ENCODE measurements at regions not wholly inside any gene's neighbourhood (a gene's known extent, or its start where the extent isn't known, plus 50 kb on each side); places are given as distances from the start of the nearest gene placed in this dataset.

DNA sequence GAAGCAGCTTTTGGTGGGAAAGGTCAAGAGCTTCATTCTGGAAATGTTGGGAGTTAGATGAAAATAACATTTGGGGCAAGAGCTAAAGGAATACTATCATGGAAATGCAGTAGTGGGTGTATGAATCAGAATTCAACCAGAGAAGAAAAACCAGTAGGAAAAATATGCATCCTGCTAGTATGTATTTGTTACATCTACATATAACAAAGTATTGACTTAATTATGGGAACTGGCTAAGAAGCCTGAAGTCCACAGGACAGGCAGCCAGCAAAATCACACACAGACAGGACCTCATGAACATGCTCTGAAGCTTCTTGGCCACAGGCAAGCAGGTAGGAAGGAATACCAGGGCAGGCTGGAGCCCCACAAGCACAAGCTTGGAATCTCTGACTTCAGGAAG, 185.8 kb downstream of the FBXO15 start:
- no peak for DNase-seq

DNA sequence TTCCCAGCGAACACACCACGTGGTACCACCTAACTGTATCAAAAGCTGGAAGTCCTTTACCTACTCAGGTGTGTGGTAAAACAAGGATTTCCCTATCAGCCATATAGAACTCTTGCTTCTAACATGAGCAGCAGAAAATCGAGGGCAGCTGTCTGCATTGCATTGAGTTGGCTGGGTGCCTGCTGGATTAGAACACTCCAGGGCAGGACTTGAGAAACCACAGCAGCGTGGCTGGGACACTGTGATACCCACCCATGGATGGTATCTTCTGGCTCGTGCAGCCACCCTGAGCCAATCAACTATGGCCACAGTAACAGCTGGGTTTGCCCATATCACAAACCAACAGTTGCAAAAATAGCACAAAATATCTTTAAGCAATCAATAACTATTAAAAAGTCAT, 188.3 kb downstream of the FBXO15 start:
- DNase-seq = no peak

DNA sequence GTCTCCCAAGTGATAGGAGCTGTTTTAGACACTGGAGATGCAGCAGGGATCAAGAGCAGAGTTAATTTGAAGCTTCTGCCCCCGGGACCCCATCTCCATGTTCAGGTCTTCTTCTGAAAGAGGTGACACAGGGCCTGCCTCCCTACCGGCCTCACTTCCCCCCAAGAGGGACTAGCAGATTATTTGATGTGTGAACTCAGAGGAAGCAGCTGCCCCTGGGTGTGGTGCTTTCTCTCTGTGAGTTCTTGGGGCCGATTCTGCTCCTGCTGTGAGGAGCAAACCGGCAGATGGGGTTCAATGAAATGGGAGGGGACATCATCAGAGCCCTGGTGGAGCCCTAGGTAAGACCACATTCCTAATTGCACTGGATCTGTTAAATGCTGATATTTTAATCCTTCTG, 193.4 kb downstream of the FBXO15 start:
- DNase-seq = no peak

DNA sequence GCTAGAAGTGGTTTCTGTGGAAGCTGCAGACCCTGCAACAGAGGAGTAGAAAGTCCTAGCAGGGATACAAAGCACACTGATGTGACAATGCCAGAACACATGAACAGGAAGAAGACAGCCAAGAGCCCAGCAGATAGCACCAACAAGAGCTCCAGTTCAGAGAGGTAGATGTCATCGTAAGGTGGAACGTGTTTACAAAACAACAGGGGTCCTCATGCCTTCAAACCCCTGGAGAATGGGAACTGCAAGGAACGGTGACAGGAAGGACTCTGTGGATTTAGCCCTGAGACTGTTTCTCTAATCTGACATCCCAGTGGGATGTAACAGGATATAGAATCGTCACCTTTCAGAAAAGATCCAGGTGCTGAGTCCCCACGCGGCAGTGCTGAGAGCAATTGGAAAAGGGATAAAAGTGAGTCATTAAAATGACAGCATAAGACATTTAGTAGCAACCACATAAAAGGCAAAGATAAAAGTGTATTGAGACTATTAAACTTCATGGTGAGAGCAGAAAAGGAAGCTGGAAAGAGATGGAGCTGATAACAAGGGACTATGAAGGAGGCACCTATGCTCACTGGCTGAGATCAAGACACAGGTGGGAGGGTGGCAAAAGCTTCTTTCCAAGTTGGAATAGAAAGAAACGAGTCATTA, 195.2 kb downstream of the FBXO15 start:
- no peak for DNase-seq

DNA sequence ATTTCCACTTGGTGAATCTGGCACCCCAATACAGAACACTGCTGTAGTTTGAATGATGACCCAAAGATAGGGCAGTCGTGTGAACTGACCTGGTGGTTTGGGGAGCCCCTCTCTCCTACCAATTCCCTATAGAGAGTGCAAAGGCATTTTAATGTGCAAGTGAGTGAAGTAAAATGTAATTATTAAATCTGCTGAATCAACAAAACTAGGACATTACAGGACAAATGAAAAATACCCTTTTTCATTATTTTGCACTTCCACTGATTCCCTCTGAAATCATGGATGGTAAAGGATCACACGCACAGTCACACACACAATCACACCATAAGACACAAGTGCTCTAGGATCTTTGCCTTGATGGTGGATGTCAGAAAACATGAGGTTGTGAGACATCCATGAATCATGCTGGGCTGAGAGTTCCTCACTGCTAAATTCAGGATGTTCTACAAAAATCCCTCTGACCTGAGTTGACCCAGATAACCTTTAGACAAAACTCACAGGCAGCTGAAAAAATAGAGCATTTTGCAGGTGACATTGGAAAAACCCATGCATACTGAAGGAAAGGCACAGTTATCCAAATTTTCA, 197.4 kb downstream of the FBXO15 start:
- DNase-seq = no peak

DNA sequence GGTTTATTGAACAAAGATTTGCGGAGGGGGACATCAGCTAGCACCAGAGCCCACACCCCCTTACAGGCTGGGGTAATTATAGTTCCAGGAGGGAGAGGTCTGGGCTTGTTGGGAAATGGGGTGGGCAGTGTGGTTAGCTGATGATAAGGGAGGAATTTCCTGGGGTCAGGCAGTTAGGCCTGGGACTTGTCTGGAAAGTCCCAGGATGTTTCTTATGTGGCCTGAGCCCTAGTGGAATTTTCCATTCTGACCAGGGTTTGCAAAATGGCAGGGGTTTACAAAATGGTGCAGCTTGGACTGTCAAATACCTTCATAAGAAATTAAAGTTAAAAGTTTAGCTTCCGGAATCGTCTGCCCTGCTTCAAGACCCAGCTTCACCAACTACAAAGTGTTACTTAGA, 199.1 kb downstream of the FBXO15 start:
- DNase-seq = no peak

DNA sequence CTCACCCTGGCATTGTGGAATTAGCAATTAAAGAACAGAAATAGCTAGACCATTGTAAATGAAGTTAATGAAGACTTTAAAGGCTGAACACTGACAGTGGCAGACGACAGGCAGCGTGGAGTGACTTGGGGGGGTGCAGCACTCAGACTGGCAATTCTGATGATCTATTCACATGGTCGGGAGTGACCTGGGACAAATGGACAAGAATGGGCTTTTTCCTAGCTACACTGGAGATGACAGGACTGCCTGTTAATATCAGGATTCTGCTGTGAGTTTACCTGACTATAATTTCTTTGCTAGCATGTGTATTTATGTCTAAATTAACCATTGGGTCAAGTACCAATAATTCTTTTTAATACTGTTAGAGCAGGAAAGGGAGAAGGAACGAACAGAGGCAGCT, 199.6 kb downstream of the FBXO15 start:
- no peak for DNase-seq

DNA sequence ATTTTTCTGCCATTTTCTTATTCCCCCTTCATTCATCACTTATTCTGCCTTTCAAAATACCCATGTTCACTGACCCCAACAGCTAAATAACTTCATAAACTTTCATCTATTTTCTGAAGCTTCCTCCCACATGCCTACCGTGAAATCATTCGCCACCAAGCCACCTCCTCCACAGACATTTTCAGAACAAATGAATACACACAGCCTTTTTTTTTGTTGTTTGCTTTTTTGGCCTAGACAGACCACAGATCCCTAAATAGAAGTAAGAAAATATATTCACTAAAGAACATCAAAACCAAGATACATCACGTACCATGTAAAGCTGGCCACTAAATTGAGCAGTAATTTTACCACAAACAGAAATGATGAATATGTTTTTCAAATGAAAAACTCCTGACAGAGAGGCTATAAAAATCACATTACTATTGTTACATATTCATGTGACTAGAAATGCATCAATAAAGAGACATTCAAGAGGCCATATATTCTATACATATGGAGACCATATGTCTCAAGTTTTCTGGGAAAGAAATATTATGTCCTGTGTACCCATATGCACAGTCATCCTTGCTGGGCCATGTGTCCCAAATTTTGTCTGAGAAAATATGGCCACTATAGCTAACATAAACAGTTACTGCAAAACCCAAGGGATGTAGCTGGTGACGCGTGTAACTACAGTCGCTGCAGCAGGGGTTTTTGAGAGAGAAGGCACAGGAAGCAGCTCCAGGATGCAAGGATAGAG, 200.3 kb downstream of the FBXO15 start:
- DNase-seq = no peak

DNA sequence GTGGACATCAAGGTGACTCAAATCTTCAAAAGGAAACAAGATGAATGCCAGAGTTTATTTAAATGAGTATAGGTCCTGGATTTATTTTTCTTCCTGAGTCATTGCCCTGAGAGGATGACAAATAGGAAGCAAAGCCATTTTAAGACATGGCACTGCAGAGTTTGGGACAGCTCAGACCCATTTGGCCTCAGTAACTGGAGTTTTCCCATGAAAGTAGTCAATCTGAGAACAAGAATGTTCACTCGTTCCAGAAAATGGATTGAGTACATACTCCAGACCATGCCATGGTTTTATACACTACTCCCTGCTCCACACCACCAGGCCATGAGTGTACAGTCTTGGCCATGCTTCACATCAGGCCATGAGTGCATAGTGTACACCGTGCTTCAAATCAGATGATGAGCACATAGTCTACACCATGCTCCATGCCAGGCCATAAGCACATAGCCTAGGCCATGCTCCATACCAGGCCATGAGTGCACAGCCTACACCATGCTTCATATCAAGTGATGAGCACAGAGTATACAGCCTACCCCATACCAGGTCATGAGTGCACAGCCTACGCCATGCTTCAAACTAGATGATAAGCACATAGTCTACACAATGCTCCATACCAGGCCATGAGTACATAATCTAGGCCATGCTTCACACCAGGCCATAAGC, 202.4 kb downstream of the FBXO15 start:
- DNase-seq = no peak

DNA sequence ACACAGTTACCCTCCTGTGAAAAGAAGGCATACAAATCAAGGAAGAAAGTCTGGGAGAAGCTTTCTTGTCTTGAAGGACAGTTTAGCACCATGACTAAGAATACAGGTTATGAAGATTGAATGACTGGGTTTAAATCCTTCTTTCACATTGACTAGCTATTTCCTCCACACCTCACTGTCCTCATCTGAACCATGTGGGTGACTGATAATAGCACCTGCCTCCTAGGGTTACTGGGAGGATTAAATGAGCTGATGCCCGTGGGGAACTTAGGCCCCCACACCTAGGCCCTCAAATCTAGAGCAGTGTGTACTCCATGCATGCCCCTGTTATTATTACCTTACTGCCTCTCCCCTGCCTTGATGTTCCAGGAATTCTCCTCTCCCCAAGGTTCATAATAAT, 202.9 kb downstream of the FBXO15 start:
- no peak for DNase-seq

DNA sequence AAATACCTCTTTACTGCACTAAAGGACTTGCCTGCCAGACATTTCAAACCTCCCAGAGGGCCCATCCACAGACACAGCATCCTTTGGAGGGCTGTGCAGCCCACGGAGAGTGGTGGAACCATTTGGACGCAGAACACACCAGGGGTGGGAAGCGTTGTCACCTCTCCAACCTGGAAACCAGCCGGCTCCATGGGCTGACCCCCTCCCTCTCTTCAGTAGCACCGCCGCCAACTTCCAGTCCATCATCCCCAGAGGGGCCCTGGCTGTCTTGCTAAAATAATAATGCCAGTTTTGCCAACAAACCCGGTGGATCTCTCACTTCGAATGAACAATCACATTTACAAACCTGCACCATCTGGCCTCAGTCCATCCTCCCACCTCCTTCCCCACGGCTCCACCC, 203.9 kb downstream of the FBXO15 start:
- DNase-seq = no peak

DNA sequence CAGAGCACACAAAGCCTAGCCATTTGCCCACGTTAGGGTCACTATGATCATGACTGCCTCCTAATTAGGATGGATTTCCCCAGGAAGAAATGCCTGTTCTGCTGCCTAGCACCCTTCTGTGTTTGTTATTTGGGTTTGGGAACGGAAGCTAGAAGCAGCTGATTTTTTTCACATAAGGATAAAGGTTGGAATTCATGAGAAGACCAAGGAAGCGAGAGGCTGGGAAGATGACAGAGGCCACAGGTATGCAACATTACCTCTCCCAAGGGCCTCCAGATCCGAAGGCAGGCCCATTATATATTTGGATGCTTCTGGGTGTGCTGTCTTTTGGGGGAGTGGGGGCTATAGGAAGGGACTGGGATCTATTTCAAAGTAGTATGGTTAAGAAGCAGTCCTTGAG, 204.7 kb downstream of the FBXO15 start:
- no peak for DNase-seq

DNA sequence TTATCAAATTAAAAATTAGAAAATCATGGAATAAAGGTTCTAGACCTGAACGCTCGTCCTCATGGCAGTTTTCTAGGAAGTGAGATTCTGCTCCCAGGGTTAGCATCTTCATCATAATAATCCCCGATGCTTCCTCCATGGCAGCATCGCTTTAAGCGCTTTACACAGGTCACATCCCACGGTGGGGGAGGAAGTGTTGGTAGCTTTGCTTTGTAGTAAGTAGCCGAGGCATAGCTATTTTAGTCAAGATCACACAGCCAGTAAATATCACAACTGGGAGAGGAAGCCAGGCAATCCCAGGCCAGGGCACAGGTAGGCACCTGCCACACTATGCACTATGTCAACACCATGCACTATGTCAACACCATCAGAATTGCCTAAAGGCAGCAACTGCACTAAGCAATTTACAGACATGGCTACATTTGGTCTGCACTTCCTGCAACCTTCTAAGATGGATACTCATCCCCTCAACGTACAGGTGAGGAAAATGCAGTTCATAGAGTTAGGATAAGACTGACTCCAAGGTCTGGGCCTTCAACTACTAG, 205.5 kb downstream of the FBXO15 start:
- DNase-seq = no peak

DNA sequence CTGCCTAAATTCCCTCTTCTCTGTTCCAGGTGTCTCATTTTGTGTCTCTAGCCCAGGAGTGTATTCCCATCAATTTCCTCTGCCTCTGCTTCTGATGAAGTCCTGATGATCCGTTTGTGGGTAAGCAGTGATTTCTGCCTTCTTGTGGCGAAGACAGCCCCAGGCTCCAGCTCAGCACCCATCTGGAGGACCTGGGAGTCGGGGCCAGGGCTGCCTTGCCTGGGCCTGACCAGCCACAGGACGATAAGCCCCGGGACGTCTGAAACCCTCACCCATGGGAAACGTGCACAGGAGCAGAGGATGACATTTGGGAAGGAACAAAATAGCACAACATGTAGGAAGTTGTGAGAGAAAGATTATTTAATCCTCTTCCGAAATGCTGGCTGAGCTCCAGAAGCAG, 206.9 kb downstream of the FBXO15 start:
- DNase-seq = no peak

DNA sequence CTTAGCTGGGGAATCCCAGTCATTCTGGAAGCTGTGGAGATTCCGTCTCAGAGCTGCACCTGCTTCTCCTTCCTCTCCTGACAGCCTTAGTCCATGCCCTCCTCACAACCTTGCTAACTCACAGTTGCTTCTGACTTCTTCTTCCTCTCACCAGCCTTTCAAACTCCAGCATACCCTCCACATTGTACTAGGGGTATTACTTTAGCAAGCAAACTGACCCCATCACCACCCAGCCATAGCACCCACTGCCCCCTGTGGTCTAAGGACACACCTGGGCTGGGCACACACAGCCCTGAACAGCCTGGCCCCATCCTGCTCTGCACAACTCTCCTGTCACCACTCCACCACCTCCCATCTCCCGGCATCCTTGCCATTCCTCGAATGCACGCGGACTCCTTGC, 208.2 kb downstream of the FBXO15 start:
- no peak for DNase-seq

DNA sequence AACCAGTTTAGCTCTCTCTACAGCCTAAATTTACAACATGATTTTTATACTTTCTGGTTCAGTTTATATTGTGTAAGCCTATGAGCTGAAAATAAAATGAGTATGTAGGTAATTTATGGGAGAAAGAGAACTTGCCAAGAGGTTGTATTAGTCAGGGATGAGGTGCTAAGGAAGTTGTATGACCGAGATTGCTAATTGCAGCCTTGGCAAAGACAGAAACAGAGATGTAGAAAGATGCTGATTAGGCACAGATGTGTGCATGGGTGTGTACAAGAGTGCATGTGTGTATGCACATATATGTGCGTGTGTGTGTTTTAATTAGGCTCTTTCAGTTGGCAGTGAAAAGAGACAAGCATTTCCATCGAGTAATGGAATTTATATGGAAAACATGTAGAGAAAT, 213.9 kb downstream of the FBXO15 start:
- no peak for DNase-seq

DNA sequence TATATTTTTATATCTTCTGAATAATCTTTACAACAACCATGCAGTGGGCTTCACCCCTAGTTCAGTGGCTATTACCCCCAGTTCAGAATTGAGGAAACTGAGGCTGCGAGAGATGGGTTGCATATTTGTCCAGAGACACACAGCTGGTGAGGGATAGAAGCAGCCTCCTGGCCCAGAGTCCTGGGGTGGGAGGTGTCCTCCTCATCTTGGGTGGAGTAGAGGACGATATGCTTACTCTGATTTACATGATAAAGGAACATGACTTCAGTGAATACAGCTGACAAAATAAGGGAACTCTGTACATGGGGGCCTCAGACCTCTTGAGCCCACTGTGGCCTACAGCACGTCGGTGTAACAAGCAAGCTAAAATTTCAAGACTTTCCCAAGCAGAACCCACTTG, 214.7 kb downstream of the FBXO15 start:
- DNase-seq = no peak

DNA sequence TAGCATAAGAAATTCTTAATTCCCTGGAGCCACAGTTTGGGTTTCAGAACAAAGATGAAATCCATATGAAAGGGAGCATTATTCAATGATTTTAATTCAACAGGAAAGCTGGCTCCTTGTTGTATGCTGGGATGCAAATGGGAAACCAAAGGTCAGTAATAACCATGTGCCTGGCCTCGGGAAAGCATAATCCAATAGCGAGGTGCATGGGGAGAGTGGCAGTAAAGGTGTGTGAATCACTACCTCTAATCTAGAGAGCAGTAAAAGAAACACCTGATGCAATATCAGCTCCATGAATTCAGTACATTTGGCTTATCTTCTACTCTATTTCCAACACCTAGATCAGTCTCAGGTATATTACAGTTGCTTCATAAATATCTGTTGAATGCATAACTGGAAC, 220.1 kb downstream of the FBXO15 start:
- no peak for DNase-seq

DNA sequence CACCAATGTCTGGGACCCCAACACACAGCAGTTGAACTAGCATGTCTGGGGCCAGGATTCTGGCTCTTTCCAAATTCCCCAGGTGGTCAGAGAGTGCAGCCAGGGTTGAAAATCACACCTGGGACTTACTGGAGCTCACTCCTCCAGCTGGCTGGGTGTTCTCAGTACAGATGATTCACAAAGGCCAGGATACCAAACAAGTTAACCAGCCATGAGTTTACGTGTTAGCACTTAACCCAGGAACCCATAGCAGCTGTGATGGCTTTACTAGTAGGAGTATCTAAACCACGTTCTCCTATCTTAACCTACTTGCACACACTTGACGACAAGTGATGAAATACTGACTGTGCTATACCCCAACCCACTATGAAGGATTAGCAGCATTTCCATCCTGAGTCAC, 222.8 kb downstream of the FBXO15 start:
- DNase-seq = no peak

DNA sequence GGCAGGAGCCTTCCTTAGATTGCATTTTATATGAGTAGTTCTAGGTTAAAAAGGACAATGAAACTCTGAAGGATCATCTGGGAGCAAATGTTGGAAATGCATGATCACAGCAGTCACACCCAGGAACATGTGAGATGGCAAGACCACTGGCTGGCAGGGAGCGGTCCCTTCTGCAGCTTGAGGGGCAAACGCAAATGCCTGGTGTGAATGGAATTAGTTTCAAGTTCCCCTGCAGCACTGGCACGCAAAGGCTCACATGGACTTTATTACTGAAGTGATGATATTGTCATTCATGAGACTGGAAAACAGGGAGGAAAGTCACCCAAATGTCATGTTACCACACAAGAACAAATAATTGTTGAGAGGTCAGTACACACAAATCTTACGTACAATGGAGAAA, 223.3 kb downstream of the FBXO15 start:
- DNase-seq = no peak

DNA sequence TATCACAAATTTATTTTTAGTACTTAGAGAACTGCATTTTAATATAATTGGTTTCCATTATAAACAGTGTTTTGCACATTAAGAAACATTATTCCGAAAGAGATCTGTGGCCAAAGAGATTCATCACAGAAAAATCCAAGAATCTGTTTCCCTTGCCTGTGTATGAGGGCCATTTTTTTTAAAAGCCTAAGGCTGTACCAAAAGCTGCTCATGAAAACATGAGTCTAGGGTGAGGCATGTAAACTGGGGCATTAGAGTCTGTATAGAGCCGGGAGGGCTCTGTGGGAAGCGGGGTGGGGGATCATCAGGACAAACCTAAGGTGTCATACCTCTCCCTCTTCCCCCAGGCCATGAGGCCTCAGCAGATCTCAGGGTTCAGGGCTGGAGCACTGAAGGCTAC, 223.8 kb downstream of the FBXO15 start:
- no peak for DNase-seq

DNA sequence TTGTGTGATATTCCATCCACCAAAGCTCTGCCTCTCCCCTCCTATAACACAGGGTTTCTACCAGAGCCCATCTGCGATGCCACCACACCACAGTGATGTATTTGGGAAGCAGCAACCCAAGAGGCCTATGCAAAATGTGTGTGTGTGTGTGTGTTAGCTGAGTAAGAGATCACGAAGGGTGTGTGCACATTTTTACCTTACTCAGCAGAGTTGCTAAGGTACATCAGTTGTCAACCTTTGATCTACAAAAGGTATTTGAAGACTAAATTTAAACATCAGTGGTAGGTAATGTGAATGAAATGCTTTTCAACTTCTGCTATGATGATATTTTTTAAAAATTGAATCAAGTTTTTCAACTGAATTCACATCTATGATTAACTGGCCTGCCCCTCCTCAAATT, 227.6 kb downstream of the FBXO15 start:
- DNase-seq = no peak

DNA sequence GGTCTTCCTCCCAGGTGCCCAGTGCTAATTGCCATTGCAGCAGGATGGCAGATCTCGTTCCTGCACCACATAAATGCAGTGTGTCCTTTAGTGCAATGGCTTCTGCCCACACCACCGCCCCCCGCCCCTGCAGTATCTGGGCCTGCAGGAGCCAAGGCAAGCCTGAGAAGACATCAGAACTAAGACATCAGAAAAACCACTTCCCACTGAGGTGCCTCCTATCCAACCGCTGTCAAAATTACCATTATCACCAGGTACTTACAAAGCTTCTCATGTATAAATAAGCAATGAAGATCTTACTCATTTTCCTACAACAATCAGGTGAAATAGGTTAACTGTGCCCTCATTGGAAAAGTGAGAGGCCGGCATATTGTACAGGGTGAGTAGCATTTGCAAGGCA, 228.8 kb downstream of the FBXO15 start:
- no peak for DNase-seq

DNA sequence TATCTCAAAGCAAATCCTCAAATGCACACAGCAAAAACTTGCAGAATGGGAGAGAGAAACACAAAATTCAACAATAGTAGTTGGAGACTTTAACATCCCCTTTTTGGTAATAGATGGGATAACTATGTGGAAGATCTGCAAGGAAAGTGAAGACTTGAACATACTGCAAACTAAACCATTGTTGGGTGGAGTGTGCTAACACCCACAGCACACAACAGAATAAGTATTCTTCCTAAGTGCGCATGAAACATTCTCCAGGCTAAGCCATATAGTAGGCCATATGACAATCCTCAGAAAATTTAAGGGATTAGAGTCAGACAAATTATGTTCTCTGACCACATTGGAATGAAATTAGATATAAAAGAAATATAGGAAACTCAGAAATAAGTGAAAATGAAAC, 230.6 kb downstream of the FBXO15 start:
- no peak for DNase-seq

All from NCI-H2171 (cell line).